ENCODE measurements at regions not wholly inside any gene's neighbourhood (a gene's known extent, or its start where the extent isn't known, plus 50 kb on each side); places are given as distances from the start of the nearest gene placed in this dataset.

DNA sequence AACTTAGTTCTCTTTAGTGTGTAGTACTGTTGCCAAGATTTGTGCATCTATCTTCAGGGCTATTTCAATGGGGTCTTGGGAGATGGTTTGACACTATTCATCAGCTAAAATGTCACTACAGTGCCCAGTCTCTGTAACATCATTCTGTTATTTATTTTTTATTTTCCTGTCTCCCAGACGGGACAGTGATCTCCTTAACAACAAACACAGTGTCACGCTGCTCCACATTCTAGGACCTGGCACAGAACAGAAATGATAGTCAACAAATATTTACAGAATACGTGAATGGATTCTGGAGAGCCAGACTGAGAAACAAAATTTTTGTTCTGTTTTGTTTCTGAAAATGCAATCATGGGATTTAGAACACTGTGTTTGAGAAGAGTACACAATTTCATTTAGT lies 937.7 kb upstream of the LRRN3 start:
- TF ChIP-seq ZNF2 (tag by site-specific recombination; IDR thresholded peaks at IDR 0.05), result no peak
- no peak for TF ChIP-seq KLF9 (tag by site-specific recombination; IDR thresholded peaks at IDR 0.05; ENCODE audit: low read depth)
- no peak for TF ChIP-seq ATF2 (tag by site-specific recombination; IDR thresholded peaks at IDR 0.05; ENCODE audit: low read depth)
- TF ChIP-seq ZNF140 (tag by site-specific recombination; IDR thresholded peaks at IDR 0.05), result no peak
- TF ChIP-seq TCF7L2 (IDR thresholded peaks at IDR 0.05; ENCODE audit: borderline replicate concordance, low read depth, low read length), result no peak
- TF ChIP-seq, protein P1, sequence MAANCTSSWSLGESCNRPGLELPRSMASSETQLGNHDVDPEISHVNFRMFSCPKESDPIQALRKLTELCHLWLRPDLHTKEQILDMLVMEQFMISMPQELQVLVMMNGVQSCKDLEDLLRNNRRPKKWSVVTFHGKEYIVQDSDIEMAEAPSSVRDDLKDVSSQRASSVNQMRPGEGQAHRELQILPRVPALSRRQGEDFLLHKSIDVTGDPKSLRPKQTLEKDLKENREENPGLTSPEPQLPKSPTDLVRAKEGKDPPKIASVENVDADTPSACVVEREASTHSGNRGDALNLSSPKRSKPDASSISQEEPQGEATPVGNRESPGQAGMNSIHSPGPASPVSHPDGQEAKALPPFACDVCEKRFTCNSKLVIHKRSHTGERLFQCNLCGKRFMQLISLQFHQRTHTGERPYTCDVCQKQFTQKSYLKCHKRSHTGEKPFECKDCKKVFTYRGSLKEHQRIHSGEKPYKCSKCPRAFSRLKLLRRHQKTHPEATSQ (tag by site-specific recombination; IDR thresholded peaks at IDR 0.05), result no peak
- TF ChIP-seq, protein P2, sequence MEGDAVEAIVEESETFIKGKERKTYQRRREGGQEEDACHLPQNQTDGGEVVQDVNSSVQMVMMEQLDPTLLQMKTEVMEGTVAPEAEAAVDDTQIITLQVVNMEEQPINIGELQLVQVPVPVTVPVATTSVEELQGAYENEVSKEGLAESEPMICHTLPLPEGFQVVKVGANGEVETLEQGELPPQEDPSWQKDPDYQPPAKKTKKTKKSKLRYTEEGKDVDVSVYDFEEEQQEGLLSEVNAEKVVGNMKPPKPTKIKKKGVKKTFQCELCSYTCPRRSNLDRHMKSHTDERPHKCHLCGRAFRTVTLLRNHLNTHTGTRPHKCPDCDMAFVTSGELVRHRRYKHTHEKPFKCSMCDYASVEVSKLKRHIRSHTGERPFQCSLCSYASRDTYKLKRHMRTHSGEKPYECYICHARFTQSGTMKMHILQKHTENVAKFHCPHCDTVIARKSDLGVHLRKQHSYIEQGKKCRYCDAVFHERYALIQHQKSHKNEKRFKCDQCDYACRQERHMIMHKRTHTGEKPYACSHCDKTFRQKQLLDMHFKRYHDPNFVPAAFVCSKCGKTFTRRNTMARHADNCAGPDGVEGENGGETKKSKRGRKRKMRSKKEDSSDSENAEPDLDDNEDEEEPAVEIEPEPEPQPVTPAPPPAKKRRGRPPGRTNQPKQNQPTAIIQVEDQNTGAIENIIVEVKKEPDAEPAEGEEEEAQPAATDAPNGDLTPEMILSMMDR (tag by site-specific recombination; IDR thresholded peaks at IDR 0.05), result no peak
- no peak for TF ChIP-seq ZNF350 (tag by site-specific recombination; IDR thresholded peaks at IDR 0.05)
- TF ChIP-seq ZNF843 (tag by site-specific recombination; IDR thresholded peaks at IDR 0.05), result no peak
- no peak for TF ChIP-seq ZFP3 (tag by site-specific recombination; IDR thresholded peaks at IDR 0.05; ENCODE audit: low read depth)
